ENCODE measurements at regions not wholly inside any gene's neighbourhood (a gene's known extent, or its start where the extent isn't known, plus 50 kb on each side); places are given as distances from the start of the nearest gene placed in this dataset.

GRCh38 chr5:30605693-30606268 lies 587.7 kb upstream of the CDH6 start:
- DNase-seq = no peak

GRCh38 chr5:30604648-30605262 lies 588.7 kb upstream of the CDH6 start:
- Histone ChIP-seq H3K4me2 (ENCODE audit: low read depth, low read length, poor library complexity, severe bottlenecking) (no peak overlapping the region), H3K9me2 (replicated peaks; ENCODE audit: insufficient read depth, low read length) (no peaks in the 10 kb centered on the region), H3K27ac (ENCODE audit: low read length) (no peak overlapping the region), H2AFZ (ENCODE audit: low read length) (no peak overlapping the region), H3K9ac (ENCODE audit: low read length) (no peak overlapping the region), H3K36me3 (ENCODE audit: insufficient read depth, low read length) (no peaks in the 10 kb centered on the region), H3K79me2 (ENCODE audit: low read length) (no peaks in the 10 kb centered on the region), H4K20me1 (ENCODE audit: insufficient read depth, low read depth, low read length) (no peaks in the 10 kb centered on the region), H3K4me1 (ENCODE audit: low read length) (no peaks in the 10 kb centered on the region), H3K9me3 (ENCODE audit: low read length) (peaks cover 26% of the 10 kb centered on the region), H3K27me3 (ENCODE audit: low read length) (no peaks in the 10 kb centered on the region), H3K4me3 (ENCODE audit: low read length) (no peak overlapping the region)
- no peak for DNase-seq

More at GRCh38 chr5:30605693-30606268, 587.7 kb upstream of the CDH6 start:
- Histone ChIP-seq H3K27ac (ENCODE audit: low read length) (no peak overlapping the region), H3K4me3 (ENCODE audit: low read length) (no peak overlapping the region), H3K4me1 (ENCODE audit: low read length) (no peaks in the 10 kb centered on the region), H3K9me3 (ENCODE audit: low read length) (peaks cover 23% of the 10 kb centered on the region), H3K4me2 (ENCODE audit: low read depth, low read length, poor library complexity, severe bottlenecking) (no peak overlapping the region), H3K9me2 (replicated peaks; ENCODE audit: insufficient read depth, low read length) (no peaks in the 10 kb centered on the region), H3K9ac (ENCODE audit: low read length) (no peak overlapping the region), H2AFZ (ENCODE audit: low read length) (no peak overlapping the region), H3K36me3 (ENCODE audit: insufficient read depth, low read length) (no peaks in the 10 kb centered on the region), H4K20me1 (ENCODE audit: insufficient read depth, low read depth, low read length) (no peaks in the 10 kb centered on the region), H3K27me3 (ENCODE audit: low read length) (no peaks in the 10 kb centered on the region), H3K79me2 (ENCODE audit: low read length) (no peaks in the 10 kb centered on the region)

- Histone ChIP-seq H3K27me3 (ENCODE audit: low read length) (no peaks in the 10 kb centered on the region), H3K9me2 (replicated peaks; ENCODE audit: insufficient read depth, low read length) (no peaks in the 10 kb centered on the region), H3K36me3 (ENCODE audit: insufficient read depth, low read length) (no peaks in the 10 kb centered on the region), H3K9ac (ENCODE audit: low read length) (no peak overlapping the region), H3K4me2 (ENCODE audit: low read depth, low read length, poor library complexity, severe bottlenecking) (no peak overlapping the region), H3K27ac (ENCODE audit: low read length) (no peak overlapping the region), H3K79me2 (ENCODE audit: low read length) (no peaks in the 10 kb centered on the region), H2AFZ (ENCODE audit: low read length) (no peak overlapping the region), H4K20me1 (ENCODE audit: insufficient read depth, low read depth, low read length) (no peaks in the 10 kb centered on the region), H3K4me1 (ENCODE audit: low read length) (no peaks in the 10 kb centered on the region), H3K4me3 (ENCODE audit: low read length) (no peak overlapping the region), H3K9me3 (ENCODE audit: low read length) (peaks cover 16% of the 10 kb centered on the region; the same call in 1 of the 2 replicates)
- no peak for DNase-seq
Observed at GRCh38 chr5:30600892-30601291, 592.6 kb upstream of the CDH6 start.

- DNase-seq = no peak
- H3K9me3 ChIP-seq (ENCODE audit: low read length) = peaks cover 18% of the 10 kb centered on the region; the same call in 1 of the 2 replicates
Observed at GRCh38 chr5:30596495-30597064, 596.9 kb upstream of the CDH6 start.

GRCh38 chr5:30594331-30594730 lies 599.2 kb upstream of the CDH6 start:
- no peak overlapping the region for H3K9ac ChIP-seq (ENCODE audit: low read length)
- H3K27me3 ChIP-seq (ENCODE audit: low read length) = no peaks in the 10 kb centered on the region
- H3K4me1 ChIP-seq (ENCODE audit: low read length) = no peaks in the 10 kb centered on the region
- no peak overlapping the region for H2AFZ ChIP-seq (ENCODE audit: low read length)
- H3K4me3 ChIP-seq (ENCODE audit: low read length) = no peak overlapping the region
- H3K27ac ChIP-seq (ENCODE audit: low read length) = no peak overlapping the region
- no peaks in the 10 kb centered on the region for H3K9me2 ChIP-seq (replicated peaks; ENCODE audit: insufficient read depth, low read length)
- H3K36me3 ChIP-seq (ENCODE audit: insufficient read depth, low read length) = no peaks in the 10 kb centered on the region
- H3K79me2 ChIP-seq (ENCODE audit: low read length) = no peaks in the 10 kb centered on the region
- no peak for DNase-seq
- peaks cover 22% of the 10 kb centered on the region for H3K9me3 ChIP-seq (ENCODE audit: low read length)
- no peaks in the 10 kb centered on the region for H4K20me1 ChIP-seq (ENCODE audit: insufficient read depth, low read depth, low read length)
- no peak overlapping the region for H3K4me2 ChIP-seq (ENCODE audit: low read depth, low read length, poor library complexity, severe bottlenecking)

More at GRCh38 chr5:30596495-30597064, 596.9 kb upstream of the CDH6 start:
- H3K4me3 ChIP-seq (ENCODE audit: low read length) = no peak overlapping the region
- no peak overlapping the region for H2AFZ ChIP-seq (ENCODE audit: low read length)
- H3K27ac ChIP-seq (ENCODE audit: low read length) = no peak overlapping the region
- H3K4me2 ChIP-seq (ENCODE audit: low read depth, low read length, poor library complexity, severe bottlenecking) = no peak overlapping the region
- H3K79me2 ChIP-seq (ENCODE audit: low read length) = no peaks in the 10 kb centered on the region
- H3K9ac ChIP-seq (ENCODE audit: low read length) = no peak overlapping the region
- no peaks in the 10 kb centered on the region for H3K4me1 ChIP-seq (ENCODE audit: low read length)
- no peaks in the 10 kb centered on the region for H3K27me3 ChIP-seq (ENCODE audit: low read length)
- H3K36me3 ChIP-seq (ENCODE audit: insufficient read depth, low read length) = no peaks in the 10 kb centered on the region
- H4K20me1 ChIP-seq (ENCODE audit: insufficient read depth, low read depth, low read length) = no peaks in the 10 kb centered on the region
- H3K9me2 ChIP-seq (replicated peaks; ENCODE audit: insufficient read depth, low read length) = no peaks in the 10 kb centered on the region

GRCh38 chr5:30592833-30593232 lies 600.7 kb upstream of the CDH6 start:
- H3K27ac ChIP-seq (ENCODE audit: low read length) = no peak overlapping the region
- DNase-seq = no peak
- H3K79me2 ChIP-seq (ENCODE audit: low read length) = no peaks in the 10 kb centered on the region
- no peaks in the 10 kb centered on the region for H4K20me1 ChIP-seq (ENCODE audit: insufficient read depth, low read depth, low read length)
- H3K9me2 ChIP-seq (replicated peaks; ENCODE audit: insufficient read depth, low read length) = no peaks in the 10 kb centered on the region
- H3K4me1 ChIP-seq (ENCODE audit: low read length) = no peaks in the 10 kb centered on the region
- H3K4me3 ChIP-seq (ENCODE audit: low read length) = no peak overlapping the region
- H3K9ac ChIP-seq (ENCODE audit: low read length) = no peak overlapping the region
- H2AFZ ChIP-seq (ENCODE audit: low read length) = no peak overlapping the region
- H3K9me3 ChIP-seq (ENCODE audit: low read length) = peaks cover 27% of the 10 kb centered on the region
- no peak overlapping the region for H3K4me2 ChIP-seq (ENCODE audit: low read depth, low read length, poor library complexity, severe bottlenecking)
- no peaks in the 10 kb centered on the region for H3K27me3 ChIP-seq (ENCODE audit: low read length)
- H3K36me3 ChIP-seq (ENCODE audit: insufficient read depth, low read length) = no peaks in the 10 kb centered on the region

GRCh38 chr5:30581198-30581935 lies 612.1 kb upstream of the CDH6 start:
- Histone ChIP-seq H3K9me2 (replicated peaks; ENCODE audit: insufficient read depth, low read length) (no peaks in the 10 kb centered on the region), H2AFZ (ENCODE audit: low read length) (no peak overlapping the region), H3K4me1 (ENCODE audit: low read length) (no peaks in the 10 kb centered on the region), H3K4me2 (ENCODE audit: low read depth, low read length, poor library complexity, severe bottlenecking) (no peak overlapping the region), H3K36me3 (ENCODE audit: insufficient read depth, low read length) (no peaks in the 10 kb centered on the region), H3K27ac (ENCODE audit: low read length) (no peak overlapping the region), H3K9me3 (ENCODE audit: low read length) (peaks cover 13% of the 10 kb centered on the region; the same call in 1 of the 2 replicates), H3K27me3 (ENCODE audit: low read length) (no peaks in the 10 kb centered on the region), H3K79me2 (ENCODE audit: low read length) (no peaks in the 10 kb centered on the region), H3K4me3 (ENCODE audit: low read length) (no peak overlapping the region), H4K20me1 (ENCODE audit: insufficient read depth, low read depth, low read length) (no peaks in the 10 kb centered on the region), H3K9ac (ENCODE audit: low read length) (no peak overlapping the region)
- no peak for DNase-seq

- Histone ChIP-seq H3K36me3 (ENCODE audit: insufficient read depth, low read length) (no peaks in the 10 kb centered on the region), H3K9me3 (ENCODE audit: low read length) (peaks cover 17% of the 10 kb centered on the region), H3K4me1 (ENCODE audit: low read length) (no peaks in the 10 kb centered on the region), H3K4me3 (ENCODE audit: low read length) (no peak overlapping the region), H3K9me2 (replicated peaks; ENCODE audit: insufficient read depth, low read length) (no peaks in the 10 kb centered on the region), H2AFZ (ENCODE audit: low read length) (no peak overlapping the region), H3K27ac (ENCODE audit: low read length) (no peak overlapping the region), H3K27me3 (ENCODE audit: low read length) (no peaks in the 10 kb centered on the region), H3K79me2 (ENCODE audit: low read length) (no peaks in the 10 kb centered on the region), H3K4me2 (ENCODE audit: low read depth, low read length, poor library complexity, severe bottlenecking) (no peak overlapping the region), H3K9ac (ENCODE audit: low read length) (no peak overlapping the region), H4K20me1 (ENCODE audit: insufficient read depth, low read depth, low read length) (no peaks in the 10 kb centered on the region)
- DNase-seq = no peak
Observed at GRCh38 chr5:30574761-30575160, 618.7 kb upstream of the CDH6 start.

Measured in Karpas-422 (cell line).